ENCODE measurements at regions not wholly inside any gene's neighbourhood (a gene's known extent, or its start where the extent isn't known, plus 50 kb on each side); places are given as distances from the start of the nearest gene placed in this dataset.

DNA sequence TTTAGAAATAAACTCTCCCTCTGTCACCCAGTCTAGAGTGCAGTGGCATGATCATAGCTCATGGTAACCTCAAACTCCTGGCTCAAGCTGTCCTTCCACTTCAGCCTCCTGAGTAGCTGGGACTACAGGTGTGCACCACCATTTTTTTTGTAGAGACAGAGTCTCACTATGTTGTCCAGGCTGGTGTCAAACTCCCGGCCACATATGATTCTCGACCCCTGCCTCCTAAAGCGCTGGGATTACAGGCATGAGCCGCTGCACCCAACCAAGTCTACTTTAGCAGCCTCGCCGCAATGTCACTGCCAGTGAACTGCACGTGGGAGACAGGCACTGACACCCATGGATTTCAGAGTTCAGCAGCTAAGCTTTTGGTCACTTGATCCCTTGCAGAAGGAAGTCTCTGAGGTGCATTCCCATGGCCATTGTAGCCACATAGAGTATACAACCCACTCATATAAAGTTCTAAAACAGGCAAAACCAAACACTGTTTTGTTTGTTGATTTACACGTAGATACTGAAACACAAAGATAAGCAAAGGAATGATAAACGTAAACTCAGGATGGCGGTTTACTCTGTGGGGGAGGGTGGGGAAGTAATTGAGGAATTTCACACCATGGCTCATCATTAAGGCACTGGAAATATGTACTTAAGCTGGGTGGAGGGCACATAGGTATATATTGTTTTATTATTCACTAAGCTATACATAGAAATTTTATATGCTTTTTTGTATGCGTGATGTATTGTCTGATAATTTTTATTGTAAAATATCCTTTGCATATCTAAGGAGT lies 115.0 kb downstream of the MEX3B start:
- TF ChIP-seq CTCF (IDR thresholded peaks at IDR 0.05 in 2 of 3, conservative IDR thresholded peaks at IDR 0.05 in 1 of 3; ENCODE audit: insufficient read depth in 2 of 3, low read depth in 1 of 3, low read length in 3 of 3) (no peak), EZH2 (IDR thresholded peaks at IDR 0.05; ENCODE audit: borderline replicate concordance, low read depth, low read length) (no peak), TAL1 (IDR thresholded peaks at IDR 0.05) (no peak), KDM1A (IDR thresholded peaks at IDR 0.05) (no peak), SIN3B (IDR thresholded peaks at IDR 0.05; ENCODE audit: low read depth) (no peak), ZFP30 (CRISPR knock-in tag; IDR thresholded peaks at IDR 0.05; ENCODE audit: borderline replicate concordance) (no peak), ZFX (CRISPR knock-in tag; IDR thresholded peaks at IDR 0.05) (no peak)
